GM12874 (cell line): ENCODE measurements at regions not wholly inside any gene's neighbourhood (a gene's known extent, or its start where the extent isn't known, plus 50 kb on each side); places are given as distances from the start of the nearest gene placed in this dataset.

ENCODE experiments used
- CTCF ChIP-seq: IDR thresholded peaks from 2 replicates; pipeline ENCODE4 v1.5.1; 2011; ENCODE audit warnings: low read depth, mild to moderate bottlenecking, control low read depth, low read length, moderate library complexity; ENCODE audit not compliant: insufficient read depth

GRCh38 chr1:222357252-222357651 lies 190.7 kb downstream of the HHIPL2 start:
- TF ChIP-seq CTCF: no peak

GRCh38 chr1:222347627-222348026 lies 200.3 kb downstream of the HHIPL2 start:
- TF ChIP-seq CTCF: no peak

- no peak for TF ChIP-seq CTCF
These were observed 200.9 kb downstream of the HHIPL2 start for GRCh38 chr1:222346955-222347354.

- no peak for TF ChIP-seq CTCF
These were observed 208.4 kb downstream of the HHIPL2 start for GRCh38 chr1:222339376-222339947.

GRCh38 chr1:222335586-222335985 lies 212.3 kb downstream of the HHIPL2 start:
- no peak for TF ChIP-seq CTCF

GRCh38 chr1:222334026-222334680 lies 213.8 kb downstream of the HHIPL2 start:
- TF ChIP-seq CTCF: no peak

- no peak for TF ChIP-seq CTCF
These were observed 216.1 kb downstream of the HHIPL2 start for GRCh38 chr1:222331765-222332164.
